Mesendoderm (in vitro differentiated cells): ENCODE measurements at regions not wholly inside any gene's neighbourhood (a gene's known extent, or its start where the extent isn't known, plus 50 kb on each side); places are given as distances from the start of the nearest gene placed in this dataset.
"Not testable (repeated sequence)": the region's sequence is repeated elsewhere in the genome, so short reads cannot be mapped to it uniquely, and the experiment has no call there.

ENCODE experiments used
- DNase-seq: peaks from one replicate; pipeline ENCODE4 v3.0.0; 2013
- H2AK5ac ChIP-seq: 2 replicates; pipeline ENCODE4 v1.6.1; 2013; ENCODE audit warnings: low read length, inconsistent platforms
- H2BK120ac ChIP-seq: 2 replicates; pipeline ENCODE4 v1.6.1; 2013; ENCODE audit warnings: low read depth, mild to moderate bottlenecking, low read length, moderate library complexity, mixed read lengths
- H2BK15ac ChIP-seq: replicated peaks from 2 replicates; pipeline ENCODE4 v1.6.1; 2013; ENCODE audit warnings: low read depth, mild to moderate bottlenecking, moderate library complexity
- H2BK5ac ChIP-seq: 2 replicates; pipeline ENCODE4 v1.6.1; 2013; ENCODE audit warnings: low read length, inconsistent platforms
- H3K18ac ChIP-seq: 2 replicates; pipeline ENCODE4 v1.6.1; 2013; ENCODE audit warnings: mild to moderate bottlenecking, low read length, mixed read lengths
- H3K23ac ChIP-seq: one replicate; pipeline ENCODE4 v1.6.1; 2013; ENCODE audit warnings: low read length
- H3K27ac ChIP-seq: 2 replicates; pipeline ENCODE4 v1.5.1; 2013; ENCODE audit warnings: low read depth, mild to moderate bottlenecking, inconsistent platforms, low read length, moderate library complexity
- H3K27me3 ChIP-seq: 2 replicates; pipeline ENCODE4 v1.6.1; 2013; ENCODE audit warnings: low read length, control low read depth, mild to moderate bottlenecking, inconsistent platforms; ENCODE audit not compliant: insufficient read depth, poor library complexity
- H3K36me3 ChIP-seq: 2 replicates; pipeline ENCODE4 v1.6.1; 2013; ENCODE audit warnings: low read length, inconsistent platforms; ENCODE audit not compliant: control insufficient read depth, insufficient read depth
- H3K4ac ChIP-seq: one replicate; pipeline ENCODE4 v1.6.1; 2013; ENCODE audit warnings: low read depth, mild to moderate bottlenecking, low read length, moderate library complexity
- H3K4me1 ChIP-seq: 2 replicates; pipeline ENCODE4 v1.6.1; 2013; ENCODE audit warnings: low read depth, low read length, inconsistent platforms; ENCODE audit not compliant: control insufficient read depth
- H3K4me2 ChIP-seq: 2 replicates; pipeline ENCODE4 v1.6.1; 2013; ENCODE audit warnings: low read length
- H3K4me3 ChIP-seq: 2 replicates; pipeline ENCODE4 v1.5.1; 2013; ENCODE audit warnings: mild to moderate bottlenecking, low read length
- H3K56ac ChIP-seq: one replicate; pipeline ENCODE4 v1.6.1; 2013; ENCODE audit warnings: low read length
- H3K79me1 ChIP-seq: 2 replicates; pipeline ENCODE4 v1.6.1; 2013; ENCODE audit warnings: low read length, inconsistent platforms
- H3K79me2 ChIP-seq: 2 replicates; pipeline ENCODE4 v1.6.1; 2013; ENCODE audit warnings: mild to moderate bottlenecking, low read length; ENCODE audit not compliant: control insufficient read depth, insufficient read depth
- H3K9ac ChIP-seq: 2 replicates; pipeline ENCODE4 v1.6.1; 2013; ENCODE audit warnings: low read length, inconsistent platforms
- H4K5ac ChIP-seq: one replicate; pipeline ENCODE4 v1.6.1; 2013; ENCODE audit warnings: low read length
- H4K8ac ChIP-seq: one replicate; pipeline ENCODE4 v1.6.1; 2013; ENCODE audit warnings: low read depth, mild to moderate bottlenecking, control low read depth, low read length, moderate library complexity
- whole genome bisulfite sequencing: extraction: QIAGEN DNeasy Blood & Tissue Kit; methylation state at CpG from one replicate; pipeline ENCODE4 v1.1.7; 2013; ENCODE audit warnings: low lambda C conversion rate, missing lambda C conversion rate; ENCODE audit not compliant: insufficient coverage; ENCODE audit errors: extremely low coverage; 5-methylcytosine and 5-hydroxymethylcytosine counted together

DNA sequence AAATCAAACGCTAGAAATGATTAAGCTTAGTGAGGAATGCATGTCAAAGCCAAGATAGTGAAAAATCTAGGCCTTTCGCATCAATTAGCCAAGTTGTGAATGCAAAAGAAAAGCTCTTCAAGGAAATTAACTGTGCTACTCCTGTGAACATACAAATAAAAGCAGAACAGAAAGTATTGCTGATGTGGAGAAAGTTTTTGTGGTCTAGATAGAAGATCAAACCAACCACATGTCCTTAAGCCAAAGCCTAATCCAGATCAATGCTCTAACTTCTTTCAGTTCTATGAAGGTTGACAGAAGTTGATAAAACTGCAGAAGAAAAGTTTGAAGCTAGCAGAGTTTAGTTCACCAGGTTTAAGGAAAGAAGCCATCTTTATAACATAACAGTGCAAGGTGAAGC lies 1044.6 kb downstream of the CDH11 start:
- Histone ChIP-seq H3K36me3 (no peaks in the 10 kb centered on the region), H3K4ac (no peak overlapping the region), H3K4me2 (no peak overlapping the region), H2AK5ac (no peak overlapping the region), H3K56ac (no peak overlapping the region), H3K27ac (no peak overlapping the region), H3K79me1 (no peaks in the 10 kb centered on the region), H3K9ac (no peak overlapping the region), H3K18ac (no peak overlapping the region), H3K27me3 (no peaks in the 10 kb centered on the region), H4K8ac (no peak overlapping the region), H3K79me2 (no peaks in the 10 kb centered on the region), H3K23ac (no peak overlapping the region), H3K4me3 (no peak overlapping the region), H2BK120ac (no peak overlapping the region), H4K5ac (no peak overlapping the region), H2BK15ac (no peak overlapping the region), H3K4me1 (no peaks in the 10 kb centered on the region), H2BK5ac (no peak overlapping the region)
- DNase-seq = no peak
- no CpG with 5 or more reads among the region's 2 CpGs for WGBS

GRCh38 chr16:64074706-64075105 lies 1047.2 kb downstream of the CDH11 start:
- no peaks in the 10 kb centered on the region for H3K36me3 ChIP-seq
- no peak overlapping the region for H2AK5ac ChIP-seq
- no peak overlapping the region for H4K5ac ChIP-seq
- H3K4me2 ChIP-seq = no peak overlapping the region
- no CpG with 5 or more reads among the region's 3 CpGs for WGBS
- H3K27me3 ChIP-seq = no peaks in the 10 kb centered on the region
- H3K4me1 ChIP-seq = no peaks in the 10 kb centered on the region
- H4K8ac ChIP-seq = no peak overlapping the region
- H3K23ac ChIP-seq = no peak overlapping the region
- H3K79me1 ChIP-seq = no peaks in the 10 kb centered on the region
- H2BK15ac ChIP-seq = no peak overlapping the region
- H3K9ac ChIP-seq = no peak overlapping the region
- H2BK120ac ChIP-seq = no peak overlapping the region
- H3K56ac ChIP-seq = no peak overlapping the region
- no peak overlapping the region for H3K18ac ChIP-seq
- H3K27ac ChIP-seq = no peak overlapping the region
- H3K4ac ChIP-seq = no peak overlapping the region
- no peak for DNase-seq
- H3K4me3 ChIP-seq = no peak overlapping the region
- no peaks in the 10 kb centered on the region for H3K79me2 ChIP-seq
- no peak overlapping the region for H2BK5ac ChIP-seq

- H3K23ac ChIP-seq, H3K27ac ChIP-seq, H3K79me2 ChIP-seq, H3K56ac ChIP-seq, H3K4me1 ChIP-seq, H3K27me3 ChIP-seq, H3K4ac ChIP-seq, H4K5ac ChIP-seq, H3K18ac ChIP-seq, H3K4me2 ChIP-seq, H3K36me3 ChIP-seq, DNase-seq, H2BK15ac ChIP-seq, H3K4me3 ChIP-seq, H4K8ac ChIP-seq, H2BK120ac ChIP-seq, H2BK5ac ChIP-seq, H3K9ac ChIP-seq, H3K79me1 ChIP-seq, H2AK5ac ChIP-seq: not testable (repeated sequence)
- WGBS = no CpG with 5 or more reads among the region's 34 CpGs
These were observed 1049.6 kb downstream of the CDH11 start for GRCh38 chr16:64072131-64072730.

GRCh38 chr16:64065523-64065922 lies 1056.3 kb downstream of the CDH11 start:
- H3K4me2 ChIP-seq = no peak overlapping the region
- no peak overlapping the region for H2BK15ac ChIP-seq
- WGBS = no CpG with 5 or more reads among the region's 1 CpG
- no peak overlapping the region for H3K23ac ChIP-seq
- no peak overlapping the region for H3K18ac ChIP-seq
- H3K9ac ChIP-seq = no peak overlapping the region
- H4K5ac ChIP-seq = no peak overlapping the region
- H2BK5ac ChIP-seq = no peak overlapping the region
- H2AK5ac ChIP-seq = no peak overlapping the region
- H3K4me3 ChIP-seq = no peak overlapping the region
- no peaks in the 10 kb centered on the region for H3K4me1 ChIP-seq
- H3K36me3 ChIP-seq = no peaks in the 10 kb centered on the region
- H3K79me1 ChIP-seq = no peaks in the 10 kb centered on the region
- no peak overlapping the region for H3K27ac ChIP-seq
- H4K8ac ChIP-seq = no peak overlapping the region
- H3K56ac ChIP-seq = no peak overlapping the region
- no peaks in the 10 kb centered on the region for H3K27me3 ChIP-seq
- DNase-seq = no peak
- no peak overlapping the region for H3K4ac ChIP-seq
- no peaks in the 10 kb centered on the region for H3K79me2 ChIP-seq
- H2BK120ac ChIP-seq = no peak overlapping the region

- no peaks in the 10 kb centered on the region for H3K79me2 ChIP-seq
These were observed 1060.2 kb downstream of the CDH11 start for GRCh38 chr16:64061621-64062020.

DNA sequence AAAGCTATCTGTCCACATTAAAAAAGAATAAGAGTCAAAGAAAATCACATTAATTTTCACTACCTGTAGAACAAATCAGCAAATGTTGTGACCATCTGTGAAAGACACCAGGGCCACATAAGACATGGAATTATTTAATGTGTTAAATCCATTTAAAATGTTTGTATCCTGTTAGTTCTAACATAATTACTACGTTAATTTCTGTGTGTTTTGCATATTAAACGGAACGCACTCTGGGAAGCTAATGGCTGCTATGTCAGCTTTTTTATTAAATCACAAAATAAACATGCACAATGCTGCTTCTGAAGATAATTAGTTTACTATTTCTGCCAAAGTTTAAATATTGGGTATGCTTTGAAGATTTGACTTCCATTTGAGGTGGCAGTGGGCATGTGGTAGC lies 1061.2 kb downstream of the CDH11 start:
- no peak overlapping the region for H2BK15ac ChIP-seq
- H2BK120ac ChIP-seq = no peak overlapping the region
- H2AK5ac ChIP-seq = no peak overlapping the region
- H3K23ac ChIP-seq = no peak overlapping the region
- H3K4me3 ChIP-seq = no peak overlapping the region
- no peak overlapping the region for H3K4ac ChIP-seq
- no peak overlapping the region for H3K9ac ChIP-seq
- H3K4me1 ChIP-seq = no peaks in the 10 kb centered on the region
- no peaks in the 10 kb centered on the region for H3K79me2 ChIP-seq
- no peak overlapping the region for H3K18ac ChIP-seq
- H4K8ac ChIP-seq = no peak overlapping the region
- no CpG with 5 or more reads among the region's 3 CpGs for WGBS
- no peak overlapping the region for H3K4me2 ChIP-seq
- H3K27ac ChIP-seq = no peak overlapping the region
- no peaks in the 10 kb centered on the region for H3K36me3 ChIP-seq
- H3K79me1 ChIP-seq = no peaks in the 10 kb centered on the region
- no peak for DNase-seq
- H3K27me3 ChIP-seq = no peaks in the 10 kb centered on the region
- H3K56ac ChIP-seq = no peak overlapping the region
- no peak overlapping the region for H4K5ac ChIP-seq
- H2BK5ac ChIP-seq = no peak overlapping the region

More at GRCh38 chr16:64061621-64062020, 1060.2 kb downstream of the CDH11 start:
- Histone ChIP-seq H3K18ac (no peak overlapping the region), H3K27ac (no peak overlapping the region), H4K5ac (no peak overlapping the region), H3K9ac (no peak overlapping the region), H3K4me2 (no peak overlapping the region), H3K79me1 (no peaks in the 10 kb centered on the region), H3K56ac (no peak overlapping the region), H3K4ac (no peak overlapping the region), H4K8ac (no peak overlapping the region), H3K23ac (no peak overlapping the region), H3K36me3 (no peaks in the 10 kb centered on the region), H2AK5ac (no peak overlapping the region), H2BK120ac (no peak overlapping the region), H2BK5ac (no peak overlapping the region), H3K4me1 (no peaks in the 10 kb centered on the region), H3K4me3 (no peak overlapping the region), H2BK15ac (no peak overlapping the region), H3K27me3 (no peaks in the 10 kb centered on the region)
- DNase-seq = no peak
- WGBS = no CpG with 5 or more reads among the region's 1 CpG
